HTR-8/SVneo (cell line): ENCODE measurements at regions not wholly inside any gene's neighbourhood (a gene's known extent, or its start where the extent isn't known, plus 50 kb on each side); places are given as distances from the start of the nearest gene placed in this dataset.

Experiments used
- DNase-seq: peaks from one replicate; pipeline ENCODE4 v3.0.0; 2011; ENCODE audit warnings: low spot score, mixed read lengths; ENCODE audit not compliant: insufficient read length
- FAIRE-seq: peaks from 2 replicates; lab custom pipeline; 2011; peaks lifted over from hg19 to GRCh38; lab: Jason Lieb, UNC

GRCh38 chr3:162802228-162802965, 1305.8 kb downstream of the OTOL1 start:
- FAIRE-seq (no peak), DNase-seq (no peak)

GRCh38 chr3:162810776-162811175, 1314.2 kb downstream of the OTOL1 start:
- DNase-seq (no peak), FAIRE-seq (no peak)

GRCh38 chr3:162842549-162843216, 1346.1 kb downstream of the OTOL1 start:
- DNase-seq (no peak), FAIRE-seq (no peak)

GRCh38 chr3:162845918-162846317, 1349.3 kb downstream of the OTOL1 start:
- FAIRE-seq, result no peak
- no peak for DNase-seq

GRCh38 chr3:162847511-162847910, 1350.9 kb downstream of the OTOL1 start:
- DNase-seq (no peak), FAIRE-seq (no peak)

GRCh38 chr3:162863579-162863978, 1367.0 kb downstream of the OTOL1 start:
- DNase-seq (no peak), FAIRE-seq (no peak)

GRCh38 chr3:162865466-162865865, 1368.9 kb downstream of the OTOL1 start:
- FAIRE-seq, result no peak
- peak; percentile 5 for DNase-seq

GRCh38 chr3:162879021-162879562, 1382.5 kb downstream of the OTOL1 start:
- FAIRE-seq (no peak), DNase-seq (no peak)

- DNase-seq (no peak), FAIRE-seq (no peak)
Measured at GRCh38 chr3:162884373-162884772, 1387.8 kb downstream of the OTOL1 start.

GRCh38 chr3:162892921-162893793, 1396.5 kb downstream of the OTOL1 start:
- DNase-seq (no peak), FAIRE-seq (no peak)

GRCh38 chr3:162897291-162897690, 1400.7 kb downstream of the OTOL1 start:
- no peak for DNase-seq
- FAIRE-seq, result no peak

- no peak for DNase-seq
- no peak for FAIRE-seq
Measured at GRCh38 chr3:162932503-162932902, 1435.9 kb downstream of the OTOL1 start.

GRCh38 chr3:162933656-162934055, 1437.0 kb downstream of the OTOL1 start:
- no peak for FAIRE-seq
- DNase-seq, result no peak

- FAIRE-seq, result no peak
Measured at GRCh38 chr3:162936706-162937105, 1440.1 kb downstream of the OTOL1 start.

GRCh38 chr3:162938083-162938482, 1441.5 kb downstream of the OTOL1 start:
- no peak for FAIRE-seq
- DNase-seq, result no peak

More at GRCh38 chr3:162936706-162937105, 1440.1 kb downstream of the OTOL1 start:
- no peak for DNase-seq

- FAIRE-seq (no peak), DNase-seq (no peak)
Measured at GRCh38 chr3:162945626-162946025, 1449.0 kb downstream of the OTOL1 start.

GRCh38 chr3:162956711-162957110, 1460.1 kb downstream of the OTOL1 start:
- no peak for FAIRE-seq
- no peak for DNase-seq

- DNase-seq (no peak), FAIRE-seq (no peak)
Measured at GRCh38 chr3:162960269-162960668, 1463.7 kb downstream of the OTOL1 start.

GRCh38 chr3:162970292-162970691, 1473.7 kb downstream of the OTOL1 start:
- no peak for FAIRE-seq
- DNase-seq, result no peak

GRCh38 chr3:162971715-162972114, 1475.1 kb downstream of the OTOL1 start:
- FAIRE-seq, result no peak
- DNase-seq, result no peak
